HG02852 (cell line): ENCODE measurements at regions not wholly inside any gene's neighbourhood (a gene's known extent, or its start where the extent isn't known, plus 50 kb on each side); places are given as distances from the start of the nearest gene placed in this dataset.

Source experiments
- ATAC-seq: cut with Tn5 transposase; IDR thresholded peaks from one replicate; pipeline ENCODE4 v1.9.1; 2021; ENCODE audit warnings: mild to moderate bottlenecking, moderate library complexity; ENCODE audit not compliant: unreplicated experiment

DNA sequence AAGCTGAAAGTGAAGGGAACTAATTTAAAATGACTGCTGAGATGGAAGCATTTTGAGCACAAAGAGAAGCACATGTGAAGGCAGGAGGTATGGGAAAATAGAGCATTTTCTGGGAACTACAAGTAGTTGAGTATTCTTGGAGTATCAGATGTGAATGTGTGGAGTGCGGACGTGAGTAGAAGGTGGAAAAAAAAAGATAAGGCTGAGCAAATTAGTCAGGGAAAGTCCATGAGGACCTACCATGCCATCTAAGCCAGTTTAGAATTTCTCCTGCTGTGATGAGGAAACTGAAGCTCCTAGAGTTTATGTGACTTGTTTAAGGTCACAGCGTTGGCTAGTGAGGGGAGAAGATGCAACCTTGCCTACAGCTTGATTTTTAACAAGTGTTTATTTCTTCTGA, 578.1 kb upstream of the MIR17HG start:
- ATAC-seq, result no peak

DNA sequence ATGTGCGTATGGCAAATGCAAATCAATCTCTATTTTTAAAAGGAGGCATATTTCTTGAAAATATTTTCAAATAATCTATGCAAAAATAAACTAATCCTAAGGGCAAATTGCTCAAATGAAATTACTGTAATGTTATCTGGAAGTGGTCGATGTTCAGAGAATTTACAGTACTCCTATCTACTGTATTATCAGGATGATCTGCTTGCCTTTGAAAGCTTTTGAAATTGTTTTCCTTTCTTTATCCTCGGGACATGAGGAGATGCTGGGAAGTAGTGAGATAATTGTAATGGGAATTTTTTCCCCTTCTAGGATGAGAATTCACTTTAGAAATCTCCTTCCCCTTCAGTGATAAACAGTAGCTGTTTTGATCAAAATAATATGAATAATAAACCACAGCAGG, 577.2 kb upstream of the MIR17HG start:
- ATAC-seq, result no peak

DNA sequence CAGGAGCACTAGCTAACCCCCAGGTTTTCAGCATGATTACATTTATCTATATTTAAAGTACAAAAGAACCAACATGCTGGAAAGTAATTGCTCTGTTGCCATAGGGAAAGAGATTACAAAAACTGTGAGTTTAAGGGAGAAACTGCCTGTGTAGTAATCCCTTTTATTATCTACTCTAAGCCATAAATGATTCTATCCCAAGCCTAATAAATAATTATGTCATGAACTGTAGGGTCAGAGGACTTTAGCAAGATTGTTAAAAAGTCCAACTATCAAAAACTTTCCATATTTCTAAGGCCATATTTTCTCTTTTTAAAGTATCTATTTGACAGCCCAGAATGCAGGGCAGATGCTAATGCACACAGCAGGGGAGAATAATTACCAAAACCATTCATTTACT, 573.8 kb upstream of the MIR17HG start:
- no peak for ATAC-seq

DNA sequence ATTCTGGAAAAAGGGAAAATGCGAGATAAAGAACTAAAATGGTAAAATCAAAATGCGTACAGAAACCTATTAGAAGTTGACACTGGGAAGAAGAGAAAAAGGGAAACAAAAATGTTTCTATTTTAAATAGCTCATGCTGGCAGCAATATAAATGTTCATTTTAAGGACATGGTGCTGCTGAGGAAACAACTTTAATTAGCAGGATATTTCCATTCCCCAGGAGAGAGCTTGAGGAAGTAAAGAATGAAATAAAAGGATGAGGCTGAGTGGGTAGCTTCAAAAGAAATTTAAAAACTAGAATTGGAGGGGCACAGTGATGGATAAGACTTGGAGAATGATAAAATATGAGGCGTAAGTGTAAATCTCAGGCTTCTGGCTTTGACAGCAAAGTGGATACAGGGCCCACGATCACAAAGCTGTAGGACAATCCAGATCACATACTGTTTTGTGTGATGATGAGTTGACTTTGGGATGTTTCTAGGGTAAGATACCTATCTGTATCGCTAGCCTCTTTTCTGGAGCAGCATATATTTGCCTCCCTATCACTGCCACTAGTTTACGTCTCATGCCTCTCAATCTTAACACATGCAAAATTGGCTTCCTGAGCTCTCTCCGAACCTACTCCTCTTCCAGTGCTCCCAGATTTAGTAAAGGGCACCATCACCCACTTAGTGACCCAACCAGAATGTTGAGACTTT, 571.3 kb upstream of the MIR17HG start:
- ATAC-seq, result no peak

DNA sequence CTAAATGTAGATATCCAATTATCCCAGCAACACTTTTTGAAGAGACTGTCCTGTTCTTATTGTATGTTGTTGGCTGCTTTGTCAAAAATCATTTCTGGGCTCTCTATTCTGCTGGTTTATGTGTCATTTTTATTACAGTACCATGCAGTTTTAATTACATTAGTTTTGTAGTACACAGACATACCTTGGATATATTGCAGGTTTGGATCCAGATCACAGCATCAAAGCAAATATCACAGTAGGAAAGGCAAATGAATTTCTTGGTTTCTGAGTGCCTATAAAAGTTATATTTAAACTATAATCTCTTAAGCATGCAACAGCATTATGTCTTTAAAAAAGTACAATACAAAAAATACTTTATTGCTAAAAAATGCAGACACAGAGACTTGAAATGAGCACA, 564.2 kb upstream of the MIR17HG start:
- no peak for ATAC-seq

DNA sequence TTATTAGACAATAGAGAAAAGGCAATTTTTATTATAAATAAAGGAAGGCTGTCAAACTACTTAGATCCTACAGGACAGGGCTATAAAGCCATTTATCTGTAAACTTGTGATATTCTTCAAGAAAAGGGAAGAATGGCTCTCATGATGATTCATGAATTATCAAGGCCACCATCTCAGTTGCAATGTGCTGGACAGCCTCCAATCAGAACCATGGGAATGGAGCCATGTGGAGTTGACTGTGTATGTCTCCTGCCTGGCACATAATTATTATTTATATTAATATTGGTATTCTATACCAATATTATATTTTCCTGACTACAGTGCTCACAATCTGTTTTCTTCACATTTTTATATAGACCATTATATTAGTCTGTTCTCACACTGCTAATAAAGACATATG, 560.5 kb upstream of the MIR17HG start:
- no peak for ATAC-seq

DNA sequence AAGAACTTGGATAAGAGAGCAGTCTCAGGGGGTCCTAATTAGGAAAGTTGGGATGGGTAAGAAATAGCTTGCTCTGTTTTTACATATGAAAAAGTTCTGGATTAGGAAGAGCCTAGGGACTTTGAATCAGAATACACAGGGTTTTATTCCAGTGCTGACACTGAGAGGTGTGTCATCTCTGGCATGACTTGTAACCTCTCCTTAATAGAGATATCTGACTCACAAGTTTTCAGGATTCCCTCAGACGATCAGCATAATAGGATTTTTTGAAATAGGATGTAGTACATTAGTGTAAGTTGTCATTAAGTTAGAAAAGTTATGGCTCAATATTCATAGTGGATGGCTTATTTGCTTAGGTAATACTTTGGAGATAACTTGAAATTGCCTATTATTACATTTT, 555.2 kb upstream of the MIR17HG start:
- ATAC-seq, result no peak

DNA sequence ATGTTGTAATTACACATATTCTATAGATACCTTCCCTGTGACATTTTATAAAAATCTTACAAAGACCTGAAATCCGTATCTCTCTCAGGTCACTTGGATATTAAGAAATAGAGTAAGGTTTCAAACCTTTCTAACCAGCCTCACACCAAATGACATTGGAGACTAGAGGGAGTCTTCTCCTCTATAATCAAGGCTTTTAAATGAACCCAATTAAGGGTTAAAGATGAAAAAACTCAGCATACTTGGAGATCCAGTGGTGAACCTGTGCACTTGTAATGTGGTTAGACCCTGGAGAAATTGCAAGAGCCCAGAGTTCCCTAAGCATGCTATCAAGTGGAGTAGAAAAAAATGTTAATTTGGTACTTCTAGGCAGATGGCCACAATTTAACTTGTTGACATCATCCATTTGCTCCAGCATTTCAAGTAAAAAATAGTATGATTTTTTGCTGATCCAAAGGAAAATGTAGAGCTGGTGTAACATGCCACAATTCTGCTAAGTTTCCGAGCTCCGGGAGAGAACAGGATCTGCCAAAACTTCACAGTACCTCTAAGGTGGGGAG, 554.1 kb upstream of the MIR17HG start:
- no peak for ATAC-seq

DNA sequence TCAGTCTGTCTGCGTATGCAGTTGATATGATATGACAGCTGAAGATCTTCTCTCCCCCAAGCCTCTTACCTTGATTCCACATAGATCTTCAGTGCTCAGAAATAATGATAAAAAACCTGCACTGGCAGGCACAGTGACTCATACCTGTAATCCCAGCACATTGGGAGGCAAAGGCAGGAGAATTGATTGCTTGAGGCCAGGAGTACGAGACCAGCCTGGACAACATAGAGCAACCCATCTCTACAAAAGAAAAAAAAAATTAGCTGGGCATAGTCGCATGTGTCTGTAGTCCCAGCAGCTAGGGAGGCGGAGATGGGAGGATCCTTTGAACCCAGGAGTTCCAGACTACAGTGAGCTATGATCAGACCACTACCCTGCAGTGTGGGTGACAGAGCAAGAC, 551.0 kb upstream of the MIR17HG start:
- no peak for ATAC-seq

DNA sequence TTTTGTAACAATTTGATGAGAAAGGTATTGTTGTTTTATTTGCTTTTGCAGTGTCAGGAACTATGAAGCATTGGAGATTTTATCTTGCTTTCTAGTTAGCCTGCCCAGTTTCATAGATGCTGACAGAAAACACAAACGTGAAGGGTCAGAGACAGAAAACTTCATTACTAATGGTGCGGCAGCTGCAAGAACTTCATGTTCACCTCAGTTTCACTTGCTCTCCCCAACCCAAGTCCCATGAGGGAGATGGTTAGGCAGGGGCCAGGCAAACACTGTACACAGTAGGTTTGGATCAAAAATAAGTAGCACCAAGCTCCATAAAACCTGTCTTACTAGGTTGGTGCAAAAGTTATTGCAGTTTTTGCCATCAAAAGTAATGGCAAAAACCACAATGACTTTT, 550.2 kb upstream of the MIR17HG start:
- no peak for ATAC-seq

DNA sequence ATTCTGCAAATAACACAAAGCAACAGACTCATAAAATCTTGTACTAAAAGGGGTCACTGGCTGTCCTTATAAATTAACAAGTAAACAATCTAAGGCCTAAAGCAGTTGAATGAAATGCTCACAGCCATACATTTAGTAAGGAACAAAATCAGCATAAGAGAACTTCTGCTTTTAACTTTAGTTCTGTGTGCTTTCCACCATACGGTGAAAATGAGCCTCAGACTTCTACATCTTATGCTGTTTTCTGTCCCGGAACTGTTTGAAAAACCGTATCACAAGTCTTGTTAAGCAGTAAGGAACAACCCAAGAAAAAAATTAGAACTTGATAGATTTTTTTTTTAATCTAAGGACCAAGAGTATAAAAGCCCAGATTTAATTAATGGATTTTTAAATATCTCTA, 549.1 kb upstream of the MIR17HG start:
- ATAC-seq, result no peak

DNA sequence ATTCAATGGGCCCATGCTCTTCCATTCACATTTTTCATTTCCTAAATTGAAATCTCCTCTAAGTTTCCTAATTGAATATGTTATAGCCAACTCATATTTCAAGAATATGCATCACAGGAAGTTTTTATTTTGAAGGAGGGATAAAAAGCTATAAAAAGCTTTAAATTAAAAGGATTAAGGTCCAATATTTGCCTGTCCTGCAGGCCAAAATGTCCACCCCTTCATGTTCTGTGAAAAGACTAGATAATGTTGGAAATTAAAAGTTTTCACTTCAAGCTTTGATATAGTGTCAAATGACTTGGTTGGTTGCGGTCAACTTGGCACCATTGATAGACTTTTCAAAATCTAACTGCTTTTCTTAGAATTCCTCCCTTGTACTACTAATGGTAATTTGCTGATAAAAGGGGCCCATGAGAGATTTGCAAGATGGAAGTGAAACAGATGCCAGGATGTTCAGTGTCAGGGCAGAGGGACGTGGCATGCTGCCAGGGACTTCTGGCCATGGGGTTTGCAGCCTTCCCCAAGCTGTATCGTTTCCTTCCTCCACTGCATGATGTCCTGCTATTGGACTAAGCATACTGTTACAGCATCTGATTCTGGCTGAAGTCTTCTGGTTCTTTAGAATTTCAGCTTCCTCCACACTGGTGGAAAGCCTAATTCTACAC, 547.3 kb upstream of the MIR17HG start:
- ATAC-seq, result no peak

DNA sequence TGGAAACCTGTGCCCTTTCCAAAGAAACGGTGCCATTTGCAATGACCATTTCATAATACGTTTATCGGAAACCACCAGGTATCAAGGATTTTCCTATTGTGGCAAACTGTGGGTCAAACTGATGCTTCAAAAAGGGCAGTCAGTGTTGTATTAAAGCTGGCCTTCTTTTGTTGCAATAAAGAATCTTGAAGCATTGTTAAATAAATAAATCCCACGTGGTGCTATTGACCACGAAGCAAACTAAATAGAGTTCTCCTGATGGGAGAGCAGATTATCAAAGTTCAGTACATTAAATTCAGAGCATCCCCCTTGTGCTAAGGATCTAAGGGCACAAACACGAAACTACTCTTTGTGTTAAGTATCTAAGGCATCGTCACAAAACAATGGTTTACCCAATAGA, 545.9 kb upstream of the MIR17HG start:
- no peak for ATAC-seq

DNA sequence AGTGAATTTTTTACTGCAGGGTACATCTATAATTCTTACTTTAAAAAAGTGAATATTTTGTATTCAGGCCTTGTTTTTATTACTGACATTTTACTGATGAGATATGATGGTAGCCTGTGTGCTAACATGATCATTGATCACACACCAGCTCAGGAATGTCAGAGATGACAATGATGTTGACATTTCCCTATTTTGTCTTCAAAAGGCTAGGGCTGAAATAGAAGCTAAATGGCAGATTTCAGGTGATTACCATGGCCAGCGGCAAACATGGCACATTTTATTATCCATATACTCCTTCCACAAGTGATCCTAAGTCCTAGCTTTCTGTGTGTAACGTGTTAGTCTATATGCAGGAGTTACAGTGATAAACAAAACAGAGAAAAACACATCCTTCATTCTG, 544.3 kb upstream of the MIR17HG start:
- ATAC-seq, result no peak

DNA sequence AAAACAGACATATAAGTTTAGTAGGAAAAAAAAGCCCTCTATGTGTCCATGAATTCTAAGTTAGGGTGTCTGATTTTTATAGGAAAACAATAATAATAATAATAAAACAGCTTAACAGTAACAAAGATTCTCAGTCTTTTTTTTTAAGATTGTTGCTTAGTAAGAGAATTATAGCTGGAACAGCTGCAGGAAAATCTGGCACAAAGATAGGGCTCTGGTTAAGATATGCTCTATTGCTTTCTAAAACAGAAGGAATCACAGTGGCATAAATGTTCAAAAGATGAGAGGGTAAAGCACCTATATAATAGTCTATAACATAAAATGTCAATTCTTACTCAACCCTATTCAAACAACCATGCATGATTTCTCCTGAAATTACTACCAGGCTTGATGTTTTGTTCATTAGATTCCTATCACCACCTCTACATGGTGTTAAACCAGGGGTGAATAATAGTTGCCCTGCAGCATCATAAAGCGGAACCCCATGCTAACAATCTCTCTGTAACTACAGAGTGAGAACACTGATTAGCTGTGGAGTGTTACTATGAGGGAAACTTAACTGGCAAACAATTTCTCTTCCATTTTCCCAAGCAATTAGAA, 541.4 kb upstream of the MIR17HG start:
- no peak for ATAC-seq

DNA sequence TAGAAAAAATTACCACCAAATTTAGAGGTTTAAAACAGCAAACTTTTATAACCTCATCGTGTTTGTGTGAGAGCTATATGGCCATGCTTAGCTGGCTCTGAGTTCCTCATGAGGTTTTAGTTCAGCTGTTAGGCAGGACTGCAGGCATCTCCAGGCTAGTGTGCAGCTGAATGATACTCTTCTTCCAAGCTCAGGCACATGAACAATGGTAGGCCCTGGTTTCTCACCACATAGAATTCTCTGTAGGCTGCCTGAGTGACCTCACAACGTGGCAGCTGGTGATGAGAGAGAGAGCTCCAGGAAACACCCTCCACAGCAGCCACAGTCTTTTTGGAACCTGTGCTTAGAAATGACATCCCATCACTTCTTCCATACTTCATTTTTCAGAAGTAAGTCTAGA, 540.6 kb upstream of the MIR17HG start:
- no peak for ATAC-seq

DNA sequence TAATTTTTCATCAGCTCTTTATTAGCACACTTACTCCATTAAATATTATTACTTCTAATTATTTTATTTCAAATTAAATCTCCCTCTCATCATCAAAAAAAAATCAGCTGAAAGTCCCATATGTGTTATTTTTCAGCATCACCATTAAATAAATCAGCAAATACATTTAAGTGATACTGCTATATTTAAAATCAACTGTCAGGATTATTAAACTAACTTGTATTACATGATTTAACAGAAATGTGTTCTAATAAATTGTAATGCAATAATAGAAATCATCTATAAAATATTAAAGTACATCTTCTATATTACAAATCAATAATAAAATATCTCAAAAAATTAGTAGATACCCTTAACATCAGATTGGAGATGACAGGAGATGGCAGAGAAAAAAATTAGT, 538.6 kb upstream of the MIR17HG start:
- ATAC-seq, result no peak

DNA sequence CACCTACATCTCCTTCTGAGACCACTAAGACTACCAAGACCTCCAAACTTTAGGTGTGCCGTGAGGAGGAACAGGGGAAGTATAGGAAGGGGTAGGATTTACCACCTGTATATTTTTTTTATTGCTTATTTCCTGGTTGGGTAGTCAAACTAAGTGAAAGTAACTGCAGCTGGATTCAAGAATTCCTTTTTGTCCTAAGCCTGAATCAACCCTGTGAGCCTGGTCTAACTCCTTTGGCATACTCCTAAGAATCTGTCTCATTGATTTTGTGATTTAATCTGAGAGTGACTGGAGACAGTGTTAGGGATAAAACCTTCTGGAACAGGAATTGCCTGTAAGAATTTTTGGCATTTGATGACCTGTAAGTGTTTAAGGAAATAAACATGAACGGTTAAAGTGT, 523.5 kb upstream of the MIR17HG start:
- no peak for ATAC-seq

DNA sequence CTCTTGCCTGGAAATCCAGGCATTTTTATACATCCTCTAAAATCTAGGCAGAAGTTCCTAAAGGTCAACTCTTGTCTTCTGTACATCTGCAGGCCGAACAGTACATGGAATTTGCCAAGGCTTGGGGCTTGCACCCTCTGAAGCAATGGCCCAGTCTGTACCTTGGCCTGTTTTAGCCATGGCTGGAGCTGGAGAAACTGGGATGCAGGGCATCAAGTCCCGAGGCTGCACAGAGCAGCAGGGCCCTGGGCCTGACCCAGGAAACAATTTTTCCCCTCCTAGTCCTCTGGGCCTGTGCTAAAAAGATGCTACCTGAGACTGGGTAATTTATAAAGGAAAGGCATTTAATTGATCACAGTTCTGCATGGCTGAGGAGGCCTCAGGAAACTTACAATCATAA, 520.8 kb upstream of the MIR17HG start:
- no peak for ATAC-seq

DNA sequence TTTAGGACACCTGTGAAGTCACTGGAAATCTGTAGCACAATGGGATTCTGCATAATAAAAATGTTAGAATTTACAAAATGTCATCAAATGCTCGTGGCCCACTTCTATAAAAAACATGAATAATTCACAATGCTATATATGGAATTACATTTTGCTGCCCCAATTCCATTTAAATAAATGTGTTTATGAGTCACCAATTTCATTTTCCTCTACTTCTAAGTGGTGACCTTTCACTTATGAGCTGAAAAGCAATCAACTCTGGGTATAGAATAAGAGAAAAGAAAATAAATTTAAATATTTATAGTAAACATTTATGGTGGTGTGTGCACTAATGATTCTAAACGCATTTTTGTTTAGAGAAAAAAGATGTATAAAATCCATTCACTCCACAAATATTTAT, 516.7 kb upstream of the MIR17HG start:
- no peak for ATAC-seq

DNA sequence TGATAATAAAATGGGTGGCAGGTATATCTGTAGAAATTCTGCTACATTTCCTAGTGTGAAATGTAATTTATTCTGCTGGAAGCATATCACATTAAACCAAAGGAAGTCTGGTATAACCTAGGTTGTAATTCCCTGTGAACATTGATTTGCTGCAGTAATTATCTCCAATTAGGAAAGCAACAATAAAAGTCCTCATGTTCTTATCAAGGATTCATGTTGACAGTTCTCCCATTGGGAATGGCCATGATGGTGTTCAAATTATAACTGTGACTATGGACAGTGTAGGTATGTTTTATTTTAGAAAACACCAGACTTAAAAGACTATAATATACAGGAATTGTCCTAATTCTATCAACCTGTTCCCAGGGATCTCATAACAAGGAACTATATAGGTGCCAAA, 513.5 kb upstream of the MIR17HG start:
- ATAC-seq, result no peak

DNA sequence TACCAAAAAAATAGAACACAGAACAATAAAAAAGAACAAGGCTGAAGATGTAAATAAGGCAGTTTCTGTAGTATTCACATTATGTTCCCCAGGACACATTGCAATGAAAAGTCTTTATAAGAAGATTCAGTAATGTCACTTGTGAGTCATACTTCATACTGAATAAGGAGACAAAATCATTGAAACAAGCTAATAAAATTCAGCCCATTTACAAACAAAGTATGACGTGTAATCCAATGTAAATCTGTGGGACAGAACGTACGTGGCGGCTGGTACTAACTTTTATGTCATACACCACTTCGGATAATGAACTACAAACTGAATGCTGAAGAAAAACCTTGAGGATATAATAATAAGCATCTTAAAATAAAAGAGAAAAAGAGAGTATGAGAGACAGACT, 512.8 kb upstream of the MIR17HG start:
- ATAC-seq, result no peak
